Spleen (tissue), 7 donors: ENCODE measurements at regions not wholly inside any gene's neighbourhood (a gene's known extent, or its start where the extent isn't known, plus 50 kb on each side); places are given as distances from the start of the nearest gene placed in this dataset.
A peak's percentile ranks its signal among the peaks of the same experiment; 100 is the strongest.
"Not testable (repeated sequence)": the region's sequence is repeated elsewhere in the genome, so short reads cannot be mapped to it uniquely, and the experiment has no call there.

Experiments
- POLR2A ChIP-seq, 3 donors: fragments of 450-650 bp; IDR thresholded peaks; one replicate each; pipeline ENCODE4 v1.5.1; 2017; ENCODE audit warnings: antibody characterized with exemption in 3 of 3, mild to moderate bottlenecking in 1 of 3
- TF ChIP-seq, protein P1 (sequence below), 11 experiments: fragments of 200-600 bp in 7 of 11; fragments of 450-650 bp in 4 of 11; sonication (generic) in 4 of 11; IDR thresholded peaks in 8 of 11; conservative IDR thresholded peaks in 3 of 11; 1 replicate in 7 of 11; 2 replicates in 4 of 11; pipeline versions ENCODE4 v1.4.0 to v1.8.0; 2016 to 2021; ENCODE audit warnings: antibody characterized with exemption in 11 of 11, inconsistent platforms in 4 of 11, mild to moderate bottlenecking in 1 of 11
- donor health status: DM: no; HTN: no; CAD: no; lungs with moderate emphysema.
- donor health status: DM: no; HTN: no; CAD: no.
- donor health status: DM: no; HTN: no; CAD: no.

DNA sequence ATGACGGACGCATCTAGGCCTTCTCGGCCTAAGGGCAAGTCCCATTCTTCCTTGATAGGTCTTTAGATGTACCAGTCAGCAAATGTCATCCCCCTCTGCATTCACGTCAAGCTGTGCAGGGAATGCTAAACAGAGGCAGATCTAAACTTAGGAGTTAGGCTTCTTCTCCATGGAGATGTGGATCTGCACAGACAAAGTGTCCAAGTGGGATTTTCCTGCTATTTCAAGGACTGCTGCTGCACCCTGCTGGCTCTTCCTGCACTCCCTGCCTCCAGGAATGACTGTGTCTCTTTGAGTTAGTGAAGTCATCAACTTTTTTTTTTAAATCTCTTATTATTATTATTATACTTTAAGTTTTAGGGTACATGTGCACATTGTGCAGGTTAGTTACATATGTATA is 73.4 kb upstream of the SAMD11 start:
- TF ChIP-seq, protein P1, sequence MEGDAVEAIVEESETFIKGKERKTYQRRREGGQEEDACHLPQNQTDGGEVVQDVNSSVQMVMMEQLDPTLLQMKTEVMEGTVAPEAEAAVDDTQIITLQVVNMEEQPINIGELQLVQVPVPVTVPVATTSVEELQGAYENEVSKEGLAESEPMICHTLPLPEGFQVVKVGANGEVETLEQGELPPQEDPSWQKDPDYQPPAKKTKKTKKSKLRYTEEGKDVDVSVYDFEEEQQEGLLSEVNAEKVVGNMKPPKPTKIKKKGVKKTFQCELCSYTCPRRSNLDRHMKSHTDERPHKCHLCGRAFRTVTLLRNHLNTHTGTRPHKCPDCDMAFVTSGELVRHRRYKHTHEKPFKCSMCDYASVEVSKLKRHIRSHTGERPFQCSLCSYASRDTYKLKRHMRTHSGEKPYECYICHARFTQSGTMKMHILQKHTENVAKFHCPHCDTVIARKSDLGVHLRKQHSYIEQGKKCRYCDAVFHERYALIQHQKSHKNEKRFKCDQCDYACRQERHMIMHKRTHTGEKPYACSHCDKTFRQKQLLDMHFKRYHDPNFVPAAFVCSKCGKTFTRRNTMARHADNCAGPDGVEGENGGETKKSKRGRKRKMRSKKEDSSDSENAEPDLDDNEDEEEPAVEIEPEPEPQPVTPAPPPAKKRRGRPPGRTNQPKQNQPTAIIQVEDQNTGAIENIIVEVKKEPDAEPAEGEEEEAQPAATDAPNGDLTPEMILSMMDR (IDR thresholded peaks at IDR 0.05 in 8 of 11, conservative IDR thresholded peaks at IDR 0.05 in 3 of 11): peak in 3 of 11 experiments; percentile 24 to 37 (median 30)
- not testable (repeated sequence) for TF ChIP-seq POLR2A (IDR thresholded peaks at IDR 0.05)
